ENCODE measurements at regions not wholly inside any gene's neighbourhood (a gene's known extent, or its start where the extent isn't known, plus 50 kb on each side); places are given as distances from the start of the nearest gene placed in this dataset.

- DNase-seq: no peak
Observed at GRCh38 chr11:122309262-122309925, 193.4 kb upstream of the BLID start.

GRCh38 chr11:122308226-122308625, 192.2 kb upstream of the BLID start:
- no peak for DNase-seq

GRCh38 chr11:122307476-122308035, 191.5 kb upstream of the BLID start:
- DNase-seq: no peak

- no peak for DNase-seq
Observed at GRCh38 chr11:122306831-122307391, 190.9 kb upstream of the BLID start.

GRCh38 chr11:122305426-122306320, 189.7 kb upstream of the BLID start:
- DNase-seq: no peak

GRCh38 chr11:122304973-122305372, 189.0 kb upstream of the BLID start:
- DNase-seq: no peak

- DNase-seq: no peak
Observed at GRCh38 chr11:122304306-122304705, 188.3 kb upstream of the BLID start.

GRCh38 chr11:122294041-122294440, 178.0 kb upstream of the BLID start:
- no peak for DNase-seq

GRCh38 chr11:122293296-122294023, 177.4 kb upstream of the BLID start:
- no peak for DNase-seq

GRCh38 chr11:122287401-122287800, 171.4 kb upstream of the BLID start:
- DNase-seq: no peak

- no peak for DNase-seq
Observed at GRCh38 chr11:122285070-122285988, 169.3 kb upstream of the BLID start.

GRCh38 chr11:122280870-122281269, 164.9 kb upstream of the BLID start:
- no peak for DNase-seq

GRCh38 chr11:122279194-122279593, 163.2 kb upstream of the BLID start:
- no peak for DNase-seq

- DNase-seq: no peak
Observed at GRCh38 chr11:122277493-122277892, 161.5 kb upstream of the BLID start.

GRCh38 chr11:122276221-122276620, 160.2 kb upstream of the BLID start:
- DNase-seq: no peak

GRCh38 chr11:122275508-122275907, 159.5 kb upstream of the BLID start:
- no peak for DNase-seq

GRCh38 chr11:122273476-122274191, 157.6 kb upstream of the BLID start:
- no peak for DNase-seq

- no peak for DNase-seq
Observed at GRCh38 chr11:122271745-122272144, 155.7 kb upstream of the BLID start.

GRCh38 chr11:122271137-122271536, 155.1 kb upstream of the BLID start:
- DNase-seq: no peak

- DNase-seq: no peak
Observed at GRCh38 chr11:122270535-122270934, 154.5 kb upstream of the BLID start.

- DNase-seq: no peak
Observed at GRCh38 chr11:122269824-122270223, 153.8 kb upstream of the BLID start.

Data from NCI-H526 (cell line).